Fibroblast of gingiva (primary cell): ENCODE measurements at regions not wholly inside any gene's neighbourhood (a gene's known extent, or its start where the extent isn't known, plus 50 kb on each side); places are given as distances from the start of the nearest gene placed in this dataset.
"Not testable (repeated sequence)": the region's sequence is repeated elsewhere in the genome, so short reads cannot be mapped to it uniquely, and the experiment has no call there.

Source experiments
- DNase-seq: peaks from one replicate; pipeline ENCODE4 v3.0.0-alpha.2; 2011; ENCODE audit warnings: low read depth

GRCh38 chr18:22043837-22044236, 125.6 kb upstream of the GATA6 start:
- no peak for DNase-seq

- no peak for DNase-seq
Measured at GRCh38 chr18:22044474-22045220, 124.7 kb upstream of the GATA6 start.

GRCh38 chr18:22045221-22045918, 124.0 kb upstream of the GATA6 start:
- DNase-seq: no peak

GRCh38 chr18:22046473-22046872, 122.9 kb upstream of the GATA6 start:
- no peak for DNase-seq

GRCh38 chr18:22047485-22047884, 121.9 kb upstream of the GATA6 start:
- DNase-seq: no peak

GRCh38 chr18:22048221-22048620, 121.2 kb upstream of the GATA6 start:
- no peak for DNase-seq

- DNase-seq: no peak
Measured at GRCh38 chr18:22048932-22049615, 120.3 kb upstream of the GATA6 start.

- no peak for DNase-seq
Measured at GRCh38 chr18:22052405-22053105, 116.8 kb upstream of the GATA6 start.

- no peak for DNase-seq
Measured at GRCh38 chr18:22055466-22056238, 113.7 kb upstream of the GATA6 start.

GRCh38 chr18:22056950-22057349, 112.4 kb upstream of the GATA6 start:
- no peak for DNase-seq

GRCh38 chr18:22057908-22058527, 111.4 kb upstream of the GATA6 start:
- DNase-seq: no peak

- DNase-seq: no peak
Measured at GRCh38 chr18:22060361-22060760, 109.0 kb upstream of the GATA6 start.

- DNase-seq: no peak
Measured at GRCh38 chr18:22063102-22063501, 106.3 kb upstream of the GATA6 start.

GRCh38 chr18:22063672-22064071, 105.7 kb upstream of the GATA6 start:
- no peak for DNase-seq

GRCh38 chr18:22064581-22064980, 104.8 kb upstream of the GATA6 start:
- DNase-seq: no peak

GRCh38 chr18:22065311-22065710, 104.1 kb upstream of the GATA6 start:
- no peak for DNase-seq

GRCh38 chr18:22066083-22066485, 103.3 kb upstream of the GATA6 start:
- DNase-seq: no peak

GRCh38 chr18:22067109-22067508, 102.3 kb upstream of the GATA6 start:
- no peak for DNase-seq

- no peak for DNase-seq
Measured at GRCh38 chr18:22067682-22068081, 101.7 kb upstream of the GATA6 start.

- not testable (repeated sequence) for DNase-seq
Measured at GRCh38 chr18:22068784-22069183, 100.6 kb upstream of the GATA6 start.

- no peak for DNase-seq
Measured at GRCh38 chr18:22069916-22070315, 99.5 kb upstream of the GATA6 start.
